HUDEP-2 (cell line): ENCODE measurements at regions not wholly inside any gene's neighbourhood (a gene's known extent, or its start where the extent isn't known, plus 50 kb on each side); places are given as distances from the start of the nearest gene placed in this dataset.

ENCODE experiments used
- DNase-seq, 76 experiments: peaks; one replicate each; lab custom pipeline; 2025; ENCODE audit not compliant: unreplicated experiment in 76 of 76; lab: John Stamatoyannopoulos, UW

GRCh38 chr11:112457532-112457931 is 196.9 kb upstream of the PLET1 start:
- DNase-seq: no peak

GRCh38 chr11:112459001-112459400 is 198.3 kb upstream of the PLET1 start:
- no peak for DNase-seq

- DNase-seq: no peak
These were observed 199.5 kb upstream of the PLET1 start for GRCh38 chr11:112460141-112460540.

- no peak for DNase-seq
These were observed 204.3 kb upstream of the PLET1 start for GRCh38 chr11:112464949-112465348.

- no peak for DNase-seq
These were observed 204.9 kb upstream of the PLET1 start for GRCh38 chr11:112465433-112466024.

GRCh38 chr11:112467721-112468120 is 207.1 kb upstream of the PLET1 start:
- DNase-seq: no peak

GRCh38 chr11:112469376-112469775 is 208.7 kb upstream of the PLET1 start:
- no peak for DNase-seq

- no peak for DNase-seq
These were observed 209.7 kb upstream of the PLET1 start for GRCh38 chr11:112470355-112470754.

- no peak for DNase-seq
These were observed 211.1 kb upstream of the PLET1 start for GRCh38 chr11:112471731-112472130.

- no peak for DNase-seq
These were observed 216.5 kb upstream of the PLET1 start for GRCh38 chr11:112477152-112477551.

- no peak for DNase-seq
These were observed 217.1 kb upstream of the PLET1 start for GRCh38 chr11:112477581-112478317.

GRCh38 chr11:112478806-112479205 is 218.1 kb upstream of the PLET1 start:
- no peak for DNase-seq

GRCh38 chr11:112481431-112481830 is 220.8 kb upstream of the PLET1 start:
- DNase-seq: no peak

GRCh38 chr11:112481893-112482292 is 221.2 kb upstream of the PLET1 start:
- DNase-seq: no peak

- DNase-seq: no peak
These were observed 224.6 kb upstream of the PLET1 start for GRCh38 chr11:112485280-112485679.

- DNase-seq: no peak
These were observed 237.2 kb upstream of the PLET1 start for GRCh38 chr11:112497826-112498225.

GRCh38 chr11:112498701-112499100 is 238.0 kb upstream of the PLET1 start:
- DNase-seq: no peak

GRCh38 chr11:112499153-112499880 is 238.7 kb upstream of the PLET1 start:
- no peak for DNase-seq

- DNase-seq: no peak
These were observed 239.2 kb upstream of the PLET1 start for GRCh38 chr11:112499881-112500204.

- no peak for DNase-seq
These were observed 242.8 kb upstream of the PLET1 start for GRCh38 chr11:112503410-112503809.

GRCh38 chr11:112504056-112504455 is 243.4 kb upstream of the PLET1 start:
- DNase-seq: no peak

GRCh38 chr11:112506852-112507251 is 246.2 kb upstream of the PLET1 start:
- DNase-seq: no peak
